ENCODE measurements at regions not wholly inside any gene's neighbourhood (a gene's known extent, or its start where the extent isn't known, plus 50 kb on each side); places are given as distances from the start of the nearest gene placed in this dataset.

- TF ChIP-seq EZH2phosphoT487 (conservative IDR thresholded peaks at IDR 0.05; ENCODE audit: low read length) (no peak), CTCF (IDR thresholded peaks at IDR 0.05; ENCODE audit: insufficient read depth, low read length, poor library complexity, severe bottlenecking) (no peak)
These were observed 173.4 kb upstream of the PMEPA1 start for GRCh38 chr20:57883224-57883623.
